CD4-positive, alpha-beta T cell (primary cell): ENCODE measurements at regions not wholly inside any gene's neighbourhood (a gene's known extent, or its start where the extent isn't known, plus 50 kb on each side); places are given as distances from the start of the nearest gene placed in this dataset.

Source experiments
- ATAC-seq: fragments of 200-7000 bp; cut with Tn5 transposase; one replicate; pipeline ENCODE4 v1.10.0; 2022; ENCODE audit warnings: mild to moderate bottlenecking; ENCODE audit not compliant: poor library complexity
- CTCF ChIA-PET: fragments of 350-600 bp; sonication (Branson Sonifier 250); formaldehyde crosslinking; loops from one replicate; lab custom pipeline; 2021; ENCODE audit warnings: antibody characterized with exemption, inconsistent platforms; lab: Charles Lee
- POLR2A ChIA-PET: fragments of 350-600 bp; sonication (Branson Sonifier 250); formaldehyde crosslinking; loops from one replicate; lab custom pipeline; 2021; ENCODE audit warnings: antibody characterized with exemption, inconsistent platforms; lab: Charles Lee
- DNase-seq, 14 experiments: peaks; one replicate each; pipeline ENCODE4 v3.0.0-alpha.2; 2013 to 2020; ENCODE audit warnings: mixed read lengths in 2 of 14
- H3K27ac ChIP-seq, 2 donors: one replicate each; pipeline versions ENCODE4 v1.5.1 to v1.7.0; 2013; ENCODE audit warnings: low read length in 2 of 2, low read depth in 1 of 2, mild to moderate bottlenecking in 1 of 2
- H3K27me3 ChIP-seq, 2 experiments: 1 replicate in 1 of 2; 2 replicates in 1 of 2; pipeline versions ENCODE4 v1.6.1 to v1.7.0; 2013; ENCODE audit warnings: low read length in 2 of 2, control low read depth in 1 of 2, mild to moderate bottlenecking in 1 of 2, moderate library complexity in 1 of 2; ENCODE audit not compliant: insufficient read depth in 2 of 2, control insufficient read depth in 1 of 2
- H3K36me3 ChIP-seq: one replicate; pipeline ENCODE4 v1.6.1; 2013; ENCODE audit warnings: low read length, control low read depth; ENCODE audit not compliant: insufficient read depth
- H3K4me1 ChIP-seq: one replicate; pipeline ENCODE4 v1.6.1; 2013; ENCODE audit warnings: low read length, control low read depth; ENCODE audit not compliant: insufficient read depth
- H3K4me3 ChIP-seq: one replicate; pipeline ENCODE4 v1.5.1; 2013; ENCODE audit warnings: mild to moderate bottlenecking, low read length, moderate library complexity
- H3K9me3 ChIP-seq, 2 experiments: 1 replicate in 1 of 2; 2 replicates in 1 of 2; pipeline versions ENCODE4 v1.6.1 to v1.7.0; 2013; ENCODE audit warnings: low read length in 2 of 2, mild to moderate bottlenecking in 2 of 2, control low read depth in 1 of 2, moderate library complexity in 1 of 2; ENCODE audit not compliant: control insufficient read depth in 1 of 2, insufficient read depth in 1 of 2
- H3K27ac Mint-ChIP-seq: one replicate; pipeline ENCODE4 v1.8.0; 2020; ENCODE audit warnings: mixed read lengths
- H3K27me3 Mint-ChIP-seq: one replicate; pipeline ENCODE4 v1.8.0; 2021; ENCODE audit warnings: mixed read lengths
- H3K36me3 Mint-ChIP-seq: one replicate; pipeline ENCODE4 v1.8.0; 2021; ENCODE audit warnings: low read depth, mixed read lengths
- H3K4me1 Mint-ChIP-seq: one replicate; pipeline ENCODE4 v1.8.0; 2021; ENCODE audit warnings: low read depth, mixed read lengths
- H3K4me3 Mint-ChIP-seq: one replicate; pipeline ENCODE4 v1.8.0; 2020; ENCODE audit warnings: mild to moderate bottlenecking, mixed read lengths
- H3K9me3 Mint-ChIP-seq: one replicate; pipeline ENCODE4 v1.8.0; 2020; ENCODE audit warnings: mixed read lengths
- CTCF ChIP-seq: fragments of 200-600 bp; IDR thresholded peaks from one replicate; pipeline ENCODE4 v1.8.0; 2022; ENCODE audit warnings: antibody characterized with exemption, mild to moderate bottlenecking
- intact Hi-C, 2 experiments: fragments of 100-400 bp; cut with DNase I in 1 of 2; cut with micrococcal nuclease in 1 of 2; formaldehyde crosslinking; loops; one replicate each; pipeline versions ENCODE4 v1.15.1 to v1.9.0; 2023 to 2025; cut with DNase I, micrococcal nuclease

- POLR2A ChIA-PET: no interaction called here
- CTCF ChIA-PET: no interaction called here
Observed at GRCh38 chr4:153927451-153927850, 138.6 kb upstream of the SFRP2 start.

DNA sequence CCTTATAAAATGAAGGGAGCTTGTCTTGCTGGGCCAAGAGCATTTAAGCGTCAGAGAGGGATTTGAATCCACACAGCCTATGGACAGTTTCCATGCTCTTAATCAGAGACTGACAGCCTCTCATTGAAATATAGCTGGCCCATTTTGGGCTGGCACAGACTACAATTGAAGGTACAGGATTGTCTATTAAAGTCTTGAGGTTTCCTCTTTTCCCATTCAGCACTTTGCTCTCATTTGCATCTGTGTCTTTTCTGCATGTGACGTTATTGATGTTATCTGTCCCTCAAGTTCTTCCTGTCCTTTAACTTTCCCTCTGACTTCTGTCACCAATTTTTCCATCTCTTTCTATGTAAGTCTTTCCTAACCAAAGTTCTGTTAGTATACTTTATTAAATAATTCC, 133.3 kb upstream of the SFRP2 start:
- ChIA-PET CTCF (no interaction called here), POLR2A (no interaction called here)
- Histone ChIP-seq H3K4me3 (no peak overlapping the region), H3K27me3 (no peaks in the 10 kb centered on the region), H3K4me1 (no peaks in the 10 kb centered on the region), H3K9me3 (no peaks in the 10 kb centered on the region), H3K36me3 (no peaks in the 10 kb centered on the region), H3K27ac (no peak overlapping the region)
- Mint-ChIP-seq H3K9me3 (no peaks in the 10 kb centered on the region), H3K27me3 (peaks cover 5% of the 10 kb centered on the region), H3K4me1 (no peaks in the 10 kb centered on the region), H3K4me3 (no peak overlapping the region), H3K36me3 (no peaks in the 10 kb centered on the region), H3K27ac (no peak overlapping the region)
- intact Hi-C loops: no loop called here
- ATAC-seq (no peak), DNase-seq (no peak)
- no peak for TF ChIP-seq CTCF

More at GRCh38 chr4:153927451-153927850, 138.6 kb upstream of the SFRP2 start:
- Histone ChIP-seq H3K27ac (no peak overlapping the region), H3K4me1 (no peaks in the 10 kb centered on the region), H3K9me3 (no peaks in the 10 kb centered on the region), H3K4me3 (no peak overlapping the region), H3K36me3 (no peaks in the 10 kb centered on the region), H3K27me3 (no peaks in the 10 kb centered on the region)
- ATAC-seq (no peak), DNase-seq (no peak)
- Mint-ChIP-seq H3K4me3 (no peak overlapping the region), H3K4me1 (no peaks in the 10 kb centered on the region), H3K27me3 (peaks cover 10% of the 10 kb centered on the region), H3K27ac (no peak overlapping the region), H3K9me3 (no peaks in the 10 kb centered on the region), H3K36me3 (no peaks in the 10 kb centered on the region)
- intact Hi-C loops: no loop called here
- no peak for TF ChIP-seq CTCF

GRCh38 chr4:153919667-153920066, 130.8 kb upstream of the SFRP2 start:
- Histone ChIP-seq H3K27ac (no peak overlapping the region), H3K36me3 (no peaks in the 10 kb centered on the region), H3K27me3 (no peaks in the 10 kb centered on the region), H3K9me3 (no peaks in the 10 kb centered on the region), H3K4me1 (no peaks in the 10 kb centered on the region), H3K4me3 (no peak overlapping the region)
- Mint-ChIP-seq H3K9me3 (no peaks in the 10 kb centered on the region), H3K36me3 (no peaks in the 10 kb centered on the region), H3K4me3 (no peak overlapping the region), H3K27ac (no peak overlapping the region), H3K27me3 (peaks cover 5% of the 10 kb centered on the region), H3K4me1 (no peaks in the 10 kb centered on the region)
- TF ChIP-seq CTCF: no peak
- POLR2A ChIA-PET: no interaction called here
- intact Hi-C loops: no loop called here
- CTCF ChIA-PET: no interaction called here
- ATAC-seq (no peak), DNase-seq (no peak)
